K562 (cell line): ENCODE measurements at regions not wholly inside any gene's neighbourhood (a gene's known extent, or its start where the extent isn't known, plus 50 kb on each side); places are given as distances from the start of the nearest gene placed in this dataset.

ENCODE experiments used
- BMI1 ChIP-seq: fragments of 150-350 bp; IDR thresholded peaks from 2 replicates; pipeline ENCODE4 v1.6.1; 2014; ENCODE audit warnings: low read length
- EZH2 ChIP-seq: IDR thresholded peaks from 2 replicates; pipeline ENCODE4 v1.6.1; 2012; ENCODE audit warnings: low read depth, mild to moderate bottlenecking, inconsistent platforms, low read length, borderline replicate concordance
- FOXJ3 ChIP-seq: sonication (generic); formaldehyde crosslinking; IDR thresholded peaks from 2 replicates; pipeline ENCODE4 v1.4.0; 2020; ENCODE audit warnings: mild to moderate bottlenecking, missing genetic modification reagents
- FOXM1 ChIP-seq, 2 experiments: fragments of 450-650 bp in 1 of 2; sonication (generic) in 1 of 2; formaldehyde crosslinking in 1 of 2; IDR thresholded peaks; 2 replicates each; pipeline versions ENCODE4 v1.6.1 to v1.9.0; 2017 to 2022; ENCODE audit warnings: low read depth in 2 of 2, mild to moderate bottlenecking in 2 of 2, missing genetic modification reagents in 1 of 2, moderate library complexity in 1 of 2
- JUNB ChIP-seq: fragments of 450-650 bp; formaldehyde crosslinking; conservative IDR thresholded peaks from 2 replicates; pipeline ENCODE4 v1.4.0; 2020; ENCODE audit warnings: mild to moderate bottlenecking
- KLF1 ChIP-seq: fragments of 450-650 bp; IDR thresholded peaks from 2 replicates; pipeline ENCODE4 v1.6.1; 2016; ENCODE audit warnings: missing genetic modification characterization, missing compliant biosample characterization
- POLR2A ChIP-seq: fragments of 450-650 bp; conservative IDR thresholded peaks from 2 replicates; pipeline ENCODE4 v1.6.1; 2016
- RAD21 ChIP-seq, 2 experiments: fragments of 250-450 bp in 1 of 2; fragments of 450-650 bp in 1 of 2; sonication (Bioruptor Pico) in 1 of 2; formaldehyde crosslinking in 1 of 2; IDR thresholded peaks in 1 of 2; conservative IDR thresholded peaks in 1 of 2; 2 replicates each; pipeline versions ENCODE4 v1.4.0 to v1.8.0; 2020 to 2022; ENCODE audit warnings: mild to moderate bottlenecking in 2 of 2, moderate library complexity in 1 of 2
- STAG1 ChIP-seq: sonication (generic); formaldehyde crosslinking; IDR thresholded peaks from 2 replicates; pipeline ENCODE4 v1.5.0; 2020; ENCODE audit warnings: missing genetic modification reagents, borderline replicate concordance
- ZEB2 ChIP-seq: fragments of 450-650 bp; IDR thresholded peaks from 2 replicates; pipeline ENCODE4 v1.6.1; 2016
- ZNF512 ChIP-seq: IDR thresholded peaks from 2 replicates; pipeline ENCODE4 v1.6.1; 2016; ENCODE audit warnings: missing genetic modification characterization, missing compliant biosample characterization
- TF ChIP-seq, protein P1 (sequence below): fragments of 250-450 bp; sonication (Bioruptor Pico); IDR thresholded peaks from 2 replicates; pipeline ENCODE4 v1.4.0; 2020; ENCODE audit warnings: mild to moderate bottlenecking
- TF ChIP-seq, protein P2 (sequence below): fragments of 450-650 bp; IDR thresholded peaks from 2 replicates; pipeline ENCODE4 v1.6.1; 2016

DNA sequence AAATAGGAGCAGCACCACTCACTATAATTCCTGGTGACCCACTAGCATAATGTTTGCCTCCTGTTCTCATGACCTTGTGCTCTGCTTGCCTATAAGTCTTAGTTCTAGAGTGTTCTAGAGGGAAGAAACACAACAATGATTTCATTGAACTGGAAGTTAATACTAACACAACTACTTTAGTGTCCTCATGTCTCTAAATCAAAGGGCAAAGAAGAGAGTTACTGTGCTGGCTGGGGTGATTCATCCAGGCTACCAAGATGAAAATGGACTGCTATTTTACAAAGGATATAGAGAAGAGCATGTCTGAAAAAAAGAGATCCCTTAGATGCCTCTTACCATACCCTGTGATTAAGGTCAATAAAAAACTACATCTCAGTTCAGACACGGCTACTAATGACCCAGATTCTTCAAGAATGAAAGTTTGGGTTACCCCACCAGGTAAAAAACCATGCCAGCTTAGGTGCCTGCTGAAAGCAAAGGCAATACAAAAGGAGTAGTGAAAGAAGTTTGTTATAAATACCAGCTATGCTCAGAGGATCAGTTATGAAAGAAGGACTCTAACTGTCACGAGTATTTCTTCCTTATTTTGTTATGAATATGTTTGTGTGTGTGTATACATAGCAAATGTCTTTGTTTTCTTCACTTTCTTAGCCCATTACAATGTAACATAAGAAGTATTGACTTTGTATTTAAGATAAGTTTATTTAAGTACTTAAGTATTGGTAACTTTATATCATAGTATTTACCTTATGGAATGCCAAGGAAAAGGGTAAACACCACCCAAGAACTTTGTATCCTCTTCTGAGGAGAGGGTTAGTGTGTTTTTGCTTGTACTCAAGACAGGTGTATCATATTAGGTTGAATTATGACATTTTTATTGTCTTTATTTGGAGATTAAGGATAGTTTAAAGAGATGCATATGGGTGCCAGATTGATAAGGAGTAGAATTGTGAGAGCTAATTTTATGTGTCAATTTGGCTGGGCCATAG is 314.1 kb upstream of the PTGER4 start:
- no peak for TF ChIP-seq STAG1 (CRISPR knock-in tag)
- TF ChIP-seq EZH2: no peak
- no peak for TF ChIP-seq KLF1 (tag)
- TF ChIP-seq, protein P1, sequence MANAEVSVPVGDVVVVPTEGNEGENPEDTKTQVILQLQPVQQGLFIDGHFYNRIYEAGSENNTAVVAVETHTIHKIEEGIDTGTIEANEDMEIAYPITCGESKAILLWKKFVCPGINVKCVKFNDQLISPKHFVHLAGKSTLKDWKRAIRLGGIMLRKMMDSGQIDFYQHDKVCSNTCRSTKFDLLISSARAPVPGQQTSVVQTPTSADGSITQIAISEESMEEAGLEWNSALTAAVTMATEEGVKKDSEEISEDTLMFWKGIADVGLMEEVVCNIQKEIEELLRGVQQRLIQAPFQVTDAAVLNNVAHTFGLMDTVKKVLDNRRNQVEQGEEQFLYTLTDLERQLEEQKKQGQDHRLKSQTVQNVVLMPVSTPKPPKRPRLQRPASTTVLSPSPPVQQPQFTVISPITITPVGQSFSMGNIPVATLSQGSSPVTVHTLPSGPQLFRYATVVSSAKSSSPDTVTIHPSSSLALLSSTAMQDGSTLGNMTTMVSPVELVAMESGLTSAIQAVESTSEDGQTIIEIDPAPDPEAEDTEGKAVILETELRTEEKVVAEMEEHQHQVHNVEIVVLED: no peak
- TF ChIP-seq RAD21 (CRISPR knock-in tag; conservative IDR thresholded peaks at IDR 0.05 in 1 of 2, IDR thresholded peaks at IDR 0.05 in 1 of 2): no peak
- TF ChIP-seq FOXM1 (IDR thresholded peaks at IDR 0.05; ENCODE audit: low read depth): no peak
- TF ChIP-seq FOXM1 (CRISPR knock-in tag; IDR thresholded peaks at IDR 0.05; ENCODE audit: low read depth): no peak
- no peak for TF ChIP-seq FOXJ3 (CRISPR knock-in tag)
- TF ChIP-seq BMI1: no peak
- TF ChIP-seq, protein P2, sequence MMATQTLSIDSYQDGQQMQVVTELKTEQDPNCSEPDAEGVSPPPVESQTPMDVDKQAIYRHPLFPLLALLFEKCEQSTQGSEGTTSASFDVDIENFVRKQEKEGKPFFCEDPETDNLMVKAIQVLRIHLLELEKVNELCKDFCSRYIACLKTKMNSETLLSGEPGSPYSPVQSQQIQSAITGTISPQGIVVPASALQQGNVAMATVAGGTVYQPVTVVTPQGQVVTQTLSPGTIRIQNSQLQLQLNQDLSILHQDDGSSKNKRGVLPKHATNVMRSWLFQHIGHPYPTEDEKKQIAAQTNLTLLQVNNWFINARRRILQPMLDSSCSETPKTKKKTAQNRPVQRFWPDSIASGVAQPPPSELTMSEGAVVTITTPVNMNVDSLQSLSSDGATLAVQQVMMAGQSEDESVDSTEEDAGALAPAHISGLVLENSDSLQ: no peak
- TF ChIP-seq ZEB2: no peak
- no peak for TF ChIP-seq ZNF512 (tag)
- no peak for TF ChIP-seq POLR2A
- TF ChIP-seq JUNB (CRISPR knock-in tag): no peak
